Neural cell (in vitro differentiated cells): ENCODE measurements at regions not wholly inside any gene's neighbourhood (a gene's known extent, or its start where the extent isn't known, plus 50 kb on each side); places are given as distances from the start of the nearest gene placed in this dataset.

ENCODE experiments used
- H2AFZ ChIP-seq: fragments of 200-600, 300-800 bp; sonication (generic), shearing (Covaris generic); 2 replicates; pipeline ENCODE4 v1.6.0; 2014; ENCODE audit warnings: low read depth, mild to moderate bottlenecking, antibody characterized with exemption, low read length, moderate library complexity
- H3F3A ChIP-seq: fragments of 200-600 bp; shearing (Covaris generic); 2 replicates; pipeline ENCODE4 v1.6.1; 2016; ENCODE audit warnings: mild to moderate bottlenecking, moderate library complexity, mixed read lengths, antibody characterized with exemption, low read length; ENCODE audit not compliant: insufficient read depth, poor library complexity, severe bottlenecking
- H3K27ac ChIP-seq: fragments of 200-600, 300-800 bp; sonication (generic), shearing (Covaris generic); 2 replicates; pipeline ENCODE4 v1.5.1; 2014; ENCODE audit warnings: mild to moderate bottlenecking, low read length, moderate library complexity
- H3K27me3 ChIP-seq: fragments of 300-800, 200-600 bp; sonication (generic), shearing (Covaris generic); 2 replicates; pipeline ENCODE4 v1.6.0; 2014; ENCODE audit warnings: mild to moderate bottlenecking, low read depth, low read length, moderate library complexity; ENCODE audit not compliant: insufficient read depth
- H3K36me3 ChIP-seq: fragments of 300-800, 200-600 bp; sonication (generic), shearing (Covaris generic); 2 replicates; pipeline ENCODE4 v1.5.1; 2014; ENCODE audit warnings: mild to moderate bottlenecking, antibody characterized with exemption, low read length, moderate library complexity; ENCODE audit not compliant: insufficient read depth
- H3K4me2 ChIP-seq: fragments of 300-800, 200-600 bp; sonication (generic), shearing (Covaris generic); 2 replicates; pipeline ENCODE4 v1.6.0; 2014; ENCODE audit warnings: mild to moderate bottlenecking, low read length
- H3K4me3 ChIP-seq: fragments of 300-800, 200-600 bp; sonication (generic), shearing (Covaris generic); 2 replicates; pipeline ENCODE4 v1.5.1; 2014; ENCODE audit warnings: mild to moderate bottlenecking, low read length, moderate library complexity
- H3K79me2 ChIP-seq: fragments of 200-600 bp; shearing (Covaris generic); replicated peaks from 2 replicates; pipeline ENCODE4 v1.6.0; 2014; ENCODE audit warnings: mild to moderate bottlenecking, low read length, moderate library complexity; ENCODE audit not compliant: insufficient read depth
- H3K9ac ChIP-seq: fragments of 300-800, 200-600 bp; sonication (generic), shearing (Covaris generic); 2 replicates; pipeline ENCODE4 v1.6.1; 2016; ENCODE audit warnings: mild to moderate bottlenecking, low read length, mixed read lengths
- H3K9me2 ChIP-seq: fragments of 200-600 bp; shearing (Covaris generic); 2 replicates; pipeline ENCODE4 v1.6.1; 2016; ENCODE audit warnings: mild to moderate bottlenecking, low read length, mixed read lengths; ENCODE audit not compliant: insufficient read depth
- H3K9me3 ChIP-seq: fragments of 200-600, 300-800 bp; sonication (generic), shearing (Covaris generic); 2 replicates; pipeline ENCODE4 v1.6.1; 2016; ENCODE audit warnings: mild to moderate bottlenecking, mixed run types, low read length, moderate library complexity, mixed read lengths
- H4K20me1 ChIP-seq: fragments of 200-600 bp; shearing (Covaris generic); 2 replicates; pipeline ENCODE4 v1.6.1; 2016; ENCODE audit warnings: mild to moderate bottlenecking, mixed run types; ENCODE audit not compliant: insufficient read depth
- EP300 ChIP-seq: fragments of 450-650 bp; conservative IDR thresholded peaks from 2 replicates; pipeline ENCODE4 v1.6.1; 2014; ENCODE audit warnings: antibody characterized with exemption, mild to moderate bottlenecking, moderate library complexity; ENCODE audit not compliant: poor library complexity, severe bottlenecking
- EZH2 ChIP-seq: fragments of 200-600, 300-800 bp; shearing (Covaris generic), sonication (generic); IDR thresholded peaks from 2 replicates; pipeline ENCODE4 v1.6.1; 2014; ENCODE audit warnings: antibody characterized with exemption, low read length, borderline replicate concordance, mild to moderate bottlenecking; ENCODE audit not compliant: insufficient read depth, poor library complexity, severe bottlenecking
- MXI1 ChIP-seq: fragments of 450-650 bp; conservative IDR thresholded peaks from 2 replicates; pipeline ENCODE4 v1.6.1; 2014; ENCODE audit warnings: antibody characterized with exemption, mild to moderate bottlenecking; ENCODE audit not compliant: poor library complexity, severe bottlenecking
- POLR2AphosphoS5 ChIP-seq: IDR thresholded peaks from 2 replicates; pipeline ENCODE4 v1.6.1; 2012
- RAD21 ChIP-seq: fragments of 450-650 bp; conservative IDR thresholded peaks from 2 replicates; pipeline ENCODE4 v1.6.1; 2014; ENCODE audit warnings: antibody characterized with exemption, mild to moderate bottlenecking, moderate library complexity
- SMC3 ChIP-seq: fragments of 450-650 bp; conservative IDR thresholded peaks from 2 replicates; pipeline ENCODE4 v1.6.1; 2014; ENCODE audit warnings: antibody characterized with exemption, mild to moderate bottlenecking, moderate library complexity; ENCODE audit not compliant: poor library complexity
- TAF1 ChIP-seq: IDR thresholded peaks from 2 replicates; pipeline ENCODE4 v1.6.1; 2012; ENCODE audit warnings: low read depth
- TF ChIP-seq, protein P1 (sequence below): fragments of 450-650 bp; IDR thresholded peaks from 2 replicates; pipeline ENCODE4 v1.5.1; 2014; ENCODE audit warnings: antibody characterized with exemption, mild to moderate bottlenecking, moderate library complexity; ENCODE audit not compliant: poor library complexity, severe bottlenecking
- TF ChIP-seq, protein P2 (sequence below): IDR thresholded peaks from 2 replicates; pipeline ENCODE4 v1.6.1; 2012; ENCODE audit warnings: borderline replicate concordance

DNA sequence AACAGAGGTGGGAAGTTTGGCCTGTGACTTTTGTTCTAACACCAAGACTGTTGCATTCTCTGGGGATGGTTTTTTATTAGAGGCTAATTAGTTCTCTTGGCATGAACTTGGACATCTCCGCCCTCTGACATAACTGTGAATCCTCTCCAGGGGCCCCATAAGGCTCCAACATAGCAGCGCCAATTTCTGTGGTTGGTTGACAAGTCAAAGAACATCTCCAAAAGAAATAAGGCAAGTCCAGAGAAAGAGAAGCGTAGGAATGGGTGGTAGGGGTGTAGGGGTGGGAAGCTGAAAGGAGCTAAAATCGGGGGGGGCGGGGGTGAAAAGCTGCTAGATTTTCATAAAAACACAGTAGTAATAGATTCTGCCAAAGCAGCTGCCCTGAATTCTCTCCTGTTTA is 81.0 kb upstream of the DAB2 start:
- Histone ChIP-seq H2AFZ (no peak overlapping the region), H3K36me3 (no peaks in the 10 kb centered on the region), H3K4me2 (no peak overlapping the region), H3K79me2 (no peaks in the 10 kb centered on the region), H3K27ac (no peak overlapping the region), H3K27me3 (no peaks in the 10 kb centered on the region), H3K9ac (no peak overlapping the region), H4K20me1 (no peaks in the 10 kb centered on the region), H3F3A (no peaks in the 10 kb centered on the region), H3K9me2 (no peaks in the 10 kb centered on the region), H3K9me3 (no peaks in the 10 kb centered on the region), H3K4me3 (no peak overlapping the region)
- no peak for TF ChIP-seq EP300
- no peak for TF ChIP-seq TAF1
- TF ChIP-seq, protein P1, sequence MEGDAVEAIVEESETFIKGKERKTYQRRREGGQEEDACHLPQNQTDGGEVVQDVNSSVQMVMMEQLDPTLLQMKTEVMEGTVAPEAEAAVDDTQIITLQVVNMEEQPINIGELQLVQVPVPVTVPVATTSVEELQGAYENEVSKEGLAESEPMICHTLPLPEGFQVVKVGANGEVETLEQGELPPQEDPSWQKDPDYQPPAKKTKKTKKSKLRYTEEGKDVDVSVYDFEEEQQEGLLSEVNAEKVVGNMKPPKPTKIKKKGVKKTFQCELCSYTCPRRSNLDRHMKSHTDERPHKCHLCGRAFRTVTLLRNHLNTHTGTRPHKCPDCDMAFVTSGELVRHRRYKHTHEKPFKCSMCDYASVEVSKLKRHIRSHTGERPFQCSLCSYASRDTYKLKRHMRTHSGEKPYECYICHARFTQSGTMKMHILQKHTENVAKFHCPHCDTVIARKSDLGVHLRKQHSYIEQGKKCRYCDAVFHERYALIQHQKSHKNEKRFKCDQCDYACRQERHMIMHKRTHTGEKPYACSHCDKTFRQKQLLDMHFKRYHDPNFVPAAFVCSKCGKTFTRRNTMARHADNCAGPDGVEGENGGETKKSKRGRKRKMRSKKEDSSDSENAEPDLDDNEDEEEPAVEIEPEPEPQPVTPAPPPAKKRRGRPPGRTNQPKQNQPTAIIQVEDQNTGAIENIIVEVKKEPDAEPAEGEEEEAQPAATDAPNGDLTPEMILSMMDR, result no peak
- no peak for TF ChIP-seq RAD21
- TF ChIP-seq SMC3, result no peak
- TF ChIP-seq, protein P2, sequence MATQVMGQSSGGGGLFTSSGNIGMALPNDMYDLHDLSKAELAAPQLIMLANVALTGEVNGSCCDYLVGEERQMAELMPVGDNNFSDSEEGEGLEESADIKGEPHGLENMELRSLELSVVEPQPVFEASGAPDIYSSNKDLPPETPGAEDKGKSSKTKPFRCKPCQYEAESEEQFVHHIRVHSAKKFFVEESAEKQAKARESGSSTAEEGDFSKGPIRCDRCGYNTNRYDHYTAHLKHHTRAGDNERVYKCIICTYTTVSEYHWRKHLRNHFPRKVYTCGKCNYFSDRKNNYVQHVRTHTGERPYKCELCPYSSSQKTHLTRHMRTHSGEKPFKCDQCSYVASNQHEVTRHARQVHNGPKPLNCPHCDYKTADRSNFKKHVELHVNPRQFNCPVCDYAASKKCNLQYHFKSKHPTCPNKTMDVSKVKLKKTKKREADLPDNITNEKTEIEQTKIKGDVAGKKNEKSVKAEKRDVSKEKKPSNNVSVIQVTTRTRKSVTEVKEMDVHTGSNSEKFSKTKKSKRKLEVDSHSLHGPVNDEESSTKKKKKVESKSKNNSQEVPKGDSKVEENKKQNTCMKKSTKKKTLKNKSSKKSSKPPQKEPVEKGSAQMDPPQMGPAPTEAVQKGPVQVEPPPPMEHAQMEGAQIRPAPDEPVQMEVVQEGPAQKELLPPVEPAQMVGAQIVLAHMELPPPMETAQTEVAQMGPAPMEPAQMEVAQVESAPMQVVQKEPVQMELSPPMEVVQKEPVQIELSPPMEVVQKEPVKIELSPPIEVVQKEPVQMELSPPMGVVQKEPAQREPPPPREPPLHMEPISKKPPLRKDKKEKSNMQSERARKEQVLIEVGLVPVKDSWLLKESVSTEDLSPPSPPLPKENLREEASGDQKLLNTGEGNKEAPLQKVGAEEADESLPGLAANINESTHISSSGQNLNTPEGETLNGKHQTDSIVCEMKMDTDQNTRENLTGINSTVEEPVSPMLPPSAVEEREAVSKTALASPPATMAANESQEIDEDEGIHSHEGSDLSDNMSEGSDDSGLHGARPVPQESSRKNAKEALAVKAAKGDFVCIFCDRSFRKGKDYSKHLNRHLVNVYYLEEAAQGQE, result no peak
- no peak for TF ChIP-seq EZH2
- no peak for TF ChIP-seq POLR2AphosphoS5
- TF ChIP-seq MXI1, result no peak

DNA sequence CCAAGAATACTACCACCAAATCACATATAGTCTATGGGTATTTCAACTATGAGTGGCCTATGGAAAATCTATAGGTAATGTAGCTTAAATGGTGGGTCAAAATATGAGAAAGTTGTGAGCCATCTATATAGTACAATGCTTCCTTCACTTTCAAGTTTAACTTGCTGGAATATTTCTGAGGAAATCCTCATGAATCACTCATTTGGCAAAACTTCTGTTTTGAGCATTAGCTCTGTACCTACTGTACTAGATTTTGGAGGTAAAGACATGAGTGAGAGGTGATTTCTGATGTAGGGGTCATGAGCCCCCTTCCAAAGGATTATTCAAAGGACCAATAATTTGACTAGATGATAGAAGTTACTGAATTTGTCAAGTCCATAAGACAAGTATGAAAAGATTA is 80.6 kb upstream of the DAB2 start:
- no peaks in the 10 kb centered on the region for H3K27me3 ChIP-seq
- no peaks in the 10 kb centered on the region for H3K79me2 ChIP-seq
- H3K36me3 ChIP-seq, result no peaks in the 10 kb centered on the region
- H3K9me2 ChIP-seq, result no peaks in the 10 kb centered on the region
- H3K27ac ChIP-seq, result no peak overlapping the region
- H3K4me2 ChIP-seq, result no peak overlapping the region
- H4K20me1 ChIP-seq, result no peaks in the 10 kb centered on the region
- TF ChIP-seq MXI1 (no peak), EZH2 (no peak), TAF1 (no peak), POLR2AphosphoS5 (no peak), SMC3 (no peak), RAD21 (no peak), EP300 (no peak)
- TF ChIP-seq, protein P1, result no peak
- TF ChIP-seq, protein P2, result no peak
- no peak overlapping the region for H2AFZ ChIP-seq
- H3F3A ChIP-seq, result no peaks in the 10 kb centered on the region
- no peak overlapping the region for H3K4me3 ChIP-seq
- no peaks in the 10 kb centered on the region for H3K9me3 ChIP-seq
- H3K9ac ChIP-seq, result no peak overlapping the region
